ENCODE measurements at regions not wholly inside any gene's neighbourhood (a gene's known extent, or its start where the extent isn't known, plus 50 kb on each side); places are given as distances from the start of the nearest gene placed in this dataset.

DNA sequence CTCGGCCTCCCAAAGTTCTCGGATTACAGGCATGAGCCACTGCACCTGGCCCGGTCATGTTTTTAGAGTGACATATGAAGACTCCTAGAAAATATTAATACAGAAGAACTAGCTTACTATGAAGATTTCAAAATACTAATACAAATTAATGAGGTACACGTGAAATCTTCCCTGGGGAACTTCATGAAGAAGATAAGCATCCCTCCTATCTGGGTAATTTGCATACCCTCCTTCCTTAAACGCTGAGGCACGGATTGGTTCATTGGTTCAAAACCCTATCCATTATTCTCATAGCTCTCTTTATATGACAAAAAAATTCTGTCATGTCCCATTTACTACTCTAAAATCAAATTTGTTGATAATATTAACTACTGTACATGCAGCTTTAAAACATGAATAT lies 224.8 kb upstream of the KLF14 start:
- H3K4me3 ChIP-seq (ENCODE audit: low read depth, low read length): no peak overlapping the region
- ChIA-PET CTCF (interaction anchor here (0.6 to 1.6 kb wide), 5 partner anchors 23 to 1340 kb away, joined by 3 to 8 read pairs (median 4); no protein-coding TSS in a partner anchor), POLR2A (no interaction called here)
- TF ChIP-seq, protein P1, sequence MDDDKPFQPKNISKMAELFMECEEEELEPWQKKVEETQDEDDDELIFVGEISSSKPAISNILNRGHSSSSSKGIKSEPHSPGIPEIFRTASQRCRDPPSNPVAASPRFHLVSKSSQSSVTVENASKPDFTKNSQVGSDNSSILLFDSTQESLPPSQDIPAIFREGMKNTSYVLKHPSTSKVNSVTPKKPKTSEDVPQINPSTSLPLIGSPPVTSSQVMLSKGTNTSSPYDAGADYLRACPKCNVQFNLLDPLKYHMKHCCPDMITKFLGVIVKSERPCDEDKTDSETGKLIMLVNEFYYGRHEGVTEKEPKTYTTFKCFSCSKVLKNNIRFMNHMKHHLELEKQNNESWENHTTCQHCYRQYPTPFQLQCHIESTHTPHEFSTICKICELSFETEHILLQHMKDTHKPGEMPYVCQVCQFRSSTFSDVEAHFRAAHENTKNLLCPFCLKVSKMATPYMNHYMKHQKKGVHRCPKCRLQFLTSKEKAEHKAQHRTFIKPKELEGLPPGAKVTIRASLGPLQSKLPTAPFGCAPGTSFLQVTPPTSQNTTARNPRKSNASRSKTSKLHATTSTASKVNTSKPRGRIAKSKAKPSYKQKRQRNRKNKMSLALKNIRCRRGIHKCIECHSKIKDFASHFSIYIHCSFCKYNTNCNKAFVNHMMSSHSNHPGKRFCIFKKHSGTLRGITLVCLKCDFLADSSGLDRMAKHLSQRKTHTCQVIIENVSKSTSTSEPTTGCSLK (tag by site-specific recombination; IDR thresholded peaks at IDR 0.05): no peak
- TF ChIP-seq, protein P2, sequence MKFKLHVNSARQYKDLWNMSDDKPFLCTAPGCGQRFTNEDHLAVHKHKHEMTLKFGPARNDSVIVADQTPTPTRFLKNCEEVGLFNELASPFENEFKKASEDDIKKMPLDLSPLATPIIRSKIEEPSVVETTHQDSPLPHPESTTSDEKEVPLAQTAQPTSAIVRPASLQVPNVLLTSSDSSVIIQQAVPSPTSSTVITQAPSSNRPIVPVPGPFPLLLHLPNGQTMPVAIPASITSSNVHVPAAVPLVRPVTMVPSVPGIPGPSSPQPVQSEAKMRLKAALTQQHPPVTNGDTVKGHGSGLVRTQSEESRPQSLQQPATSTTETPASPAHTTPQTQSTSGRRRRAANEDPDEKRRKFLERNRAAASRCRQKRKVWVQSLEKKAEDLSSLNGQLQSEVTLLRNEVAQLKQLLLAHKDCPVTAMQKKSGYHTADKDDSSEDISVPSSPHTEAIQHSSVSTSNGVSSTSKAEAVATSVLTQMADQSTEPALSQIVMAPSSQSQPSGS (tag by site-specific recombination; IDR thresholded peaks at IDR 0.05; ENCODE audit: low read depth): no peak
- TF ChIP-seq ZNF350 (tag by site-specific recombination; IDR thresholded peaks at IDR 0.05): no peak
- TF ChIP-seq, protein P3, sequence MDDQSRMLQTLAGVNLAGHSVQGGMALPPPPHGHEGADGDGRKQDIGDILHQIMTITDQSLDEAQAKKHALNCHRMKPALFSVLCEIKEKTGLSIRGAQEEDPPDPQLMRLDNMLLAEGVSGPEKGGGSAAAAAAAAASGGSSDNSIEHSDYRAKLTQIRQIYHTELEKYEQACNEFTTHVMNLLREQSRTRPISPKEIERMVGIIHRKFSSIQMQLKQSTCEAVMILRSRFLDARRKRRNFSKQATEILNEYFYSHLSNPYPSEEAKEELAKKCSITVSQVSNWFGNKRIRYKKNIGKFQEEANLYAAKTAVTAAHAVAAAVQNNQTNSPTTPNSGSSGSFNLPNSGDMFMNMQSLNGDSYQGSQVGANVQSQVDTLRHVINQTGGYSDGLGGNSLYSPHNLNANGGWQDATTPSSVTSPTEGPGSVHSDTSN (CRISPR knock-in tag; IDR thresholded peaks at IDR 0.05): no peak
- H3K27ac ChIP-seq (ENCODE audit: extremely low read depth, low read depth, low read length): no peak overlapping the region
- no peaks in the 10 kb centered on the region for H3K9me3 ChIP-seq (ENCODE audit: control insufficient read depth, insufficient read depth, low read depth, low read length)
- no peaks in the 10 kb centered on the region for H3K36me3 ChIP-seq (ENCODE audit: control insufficient read depth in 2 of 2, insufficient read depth in 1 of 2, low read length in 2 of 2)
- no peaks in the 10 kb centered on the region for H3K4me1 ChIP-seq (ENCODE audit: control insufficient read depth, insufficient read depth, low read length)

DNA sequence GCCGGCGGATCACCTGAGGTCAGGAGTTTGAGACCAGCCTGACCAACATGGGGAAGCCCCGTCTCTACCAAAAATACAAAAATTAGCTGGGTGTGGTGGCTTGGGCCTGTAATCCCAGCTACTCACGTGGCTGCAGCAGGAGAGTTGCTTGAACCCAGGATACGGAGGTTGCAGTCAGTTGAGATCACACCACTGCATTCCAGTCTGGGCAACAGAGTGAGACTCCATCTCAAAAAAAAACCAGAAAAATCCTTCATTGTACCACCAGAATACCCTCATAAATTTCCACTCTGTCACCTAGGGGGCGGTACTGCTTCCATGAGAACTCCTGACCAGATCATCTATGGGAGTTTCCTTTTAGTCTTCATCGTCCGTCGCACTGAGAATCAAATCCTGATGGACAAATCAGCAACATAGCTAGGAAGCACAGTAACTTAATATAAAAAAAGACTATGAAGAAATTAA lies 225.8 kb upstream of the KLF14 start:
- CTCF ChIA-PET: interaction anchor here (0.6 to 3.0 kb wide), 11 partner anchors 11 to 1250 kb away, joined by 3 to 18 read pairs (median 4); no protein-coding TSS in a partner anchor
- H3K4me3 ChIP-seq (ENCODE audit: low read depth, low read length): no peak overlapping the region
- no peaks in the 10 kb centered on the region for H3K4me1 ChIP-seq (ENCODE audit: control insufficient read depth, insufficient read depth, low read length)
- no peaks in the 10 kb centered on the region for H3K36me3 ChIP-seq (ENCODE audit: control insufficient read depth in 2 of 2, insufficient read depth in 1 of 2, low read length in 2 of 2)
- POLR2A ChIA-PET: interaction anchor here (0.6 kb wide), 1 partner anchor 1531 kb away, joined by 6 read pairs; no protein-coding TSS in a partner anchor
- no peak overlapping the region for H3K27ac ChIP-seq (ENCODE audit: extremely low read depth, low read depth, low read length)
- H3K9me3 ChIP-seq (ENCODE audit: control insufficient read depth, insufficient read depth, low read depth, low read length): no peaks in the 10 kb centered on the region
- TF ChIP-seq, protein P4, sequence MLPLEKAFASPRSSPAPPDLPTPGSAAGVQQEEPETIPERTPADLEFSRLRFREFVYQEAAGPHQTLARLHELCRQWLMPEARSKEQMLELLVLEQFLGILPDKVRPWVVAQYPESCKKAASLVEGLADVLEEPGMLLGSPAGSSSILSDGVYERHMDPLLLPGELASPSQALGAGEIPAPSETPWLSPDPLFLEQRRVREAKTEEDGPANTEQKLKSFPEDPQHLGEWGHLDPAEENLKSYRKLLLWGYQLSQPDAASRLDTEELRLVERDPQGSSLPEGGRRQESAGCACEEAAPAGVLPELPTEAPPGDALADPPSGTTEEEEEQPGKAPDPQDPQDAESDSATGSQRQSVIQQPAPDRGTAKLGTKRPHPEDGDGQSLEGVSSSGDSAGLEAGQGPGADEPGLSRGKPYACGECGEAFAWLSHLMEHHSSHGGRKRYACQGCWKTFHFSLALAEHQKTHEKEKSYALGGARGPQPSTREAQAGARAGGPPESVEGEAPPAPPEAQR (tag by site-specific recombination; IDR thresholded peaks at IDR 0.05): no peak
- TF ChIP-seq, protein P5, sequence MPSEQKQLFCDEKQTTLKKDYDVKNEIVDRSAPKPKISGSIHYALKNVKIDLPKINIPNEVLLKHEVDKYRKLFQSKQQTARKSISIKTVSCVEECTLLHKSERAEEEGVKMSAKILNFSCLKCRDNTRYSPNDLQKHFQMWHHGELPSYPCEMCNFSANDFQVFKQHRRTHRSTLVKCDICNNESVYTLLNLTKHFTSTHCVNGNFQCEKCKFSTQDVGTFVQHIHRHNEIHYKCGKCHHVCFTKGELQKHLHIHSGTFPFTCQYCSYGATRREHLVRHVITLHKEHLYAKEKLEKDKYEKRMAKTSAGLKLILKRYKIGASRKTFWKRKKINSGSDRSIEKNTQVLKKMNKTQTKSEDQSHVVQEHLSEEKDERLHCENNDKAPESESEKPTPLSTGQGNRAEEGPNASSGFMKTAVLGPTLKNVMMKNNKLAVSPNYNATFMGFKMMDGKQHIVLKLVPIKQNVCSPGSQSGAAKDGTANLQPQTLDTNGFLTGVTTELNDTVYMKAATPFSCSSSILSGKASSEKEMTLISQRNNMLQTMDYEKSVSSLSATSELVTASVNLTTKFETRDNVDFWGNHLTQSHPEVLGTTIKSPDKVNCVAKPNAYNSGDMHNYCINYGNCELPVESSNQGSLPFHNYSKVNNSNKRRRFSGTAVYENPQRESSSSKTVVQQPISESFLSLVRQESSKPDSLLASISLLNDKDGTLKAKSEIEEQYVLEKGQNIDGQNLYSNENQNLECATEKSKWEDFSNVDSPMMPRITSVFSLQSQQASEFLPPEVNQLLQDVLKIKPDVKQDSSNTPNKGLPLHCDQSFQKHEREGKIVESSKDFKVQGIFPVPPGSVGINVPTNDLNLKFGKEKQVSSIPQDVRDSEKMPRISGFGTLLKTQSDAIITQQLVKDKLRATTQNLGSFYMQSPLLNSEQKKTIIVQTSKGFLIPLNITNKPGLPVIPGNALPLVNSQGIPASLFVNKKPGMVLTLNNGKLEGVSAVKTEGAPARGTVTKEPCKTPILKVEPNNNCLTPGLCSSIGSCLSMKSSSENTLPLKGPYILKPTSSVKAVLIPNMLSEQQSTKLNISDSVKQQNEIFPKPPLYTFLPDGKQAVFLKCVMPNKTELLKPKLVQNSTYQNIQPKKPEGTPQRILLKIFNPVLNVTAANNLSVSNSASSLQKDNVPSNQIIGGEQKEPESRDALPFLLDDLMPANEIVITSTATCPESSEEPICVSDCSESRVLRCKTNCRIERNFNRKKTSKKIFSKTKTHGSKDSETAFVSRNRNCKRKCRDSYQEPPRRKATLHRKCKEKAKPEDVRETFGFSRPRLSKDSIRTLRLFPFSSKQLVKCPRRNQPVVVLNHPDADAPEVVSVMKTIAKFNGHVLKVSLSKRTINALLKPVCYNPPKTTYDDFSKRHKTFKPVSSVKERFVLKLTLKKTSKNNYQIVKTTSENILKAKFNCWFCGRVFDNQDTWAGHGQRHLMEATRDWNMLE (tag by site-specific recombination; conservative IDR thresholded peaks at IDR 0.05; ENCODE audit: low read depth): no peak
- no peak for TF ChIP-seq KLF8 (tag by site-specific recombination; IDR thresholded peaks at IDR 0.05)
- TF ChIP-seq ZNF664 (tag by site-specific recombination; IDR thresholded peaks at IDR 0.05): no peak
- no peak for TF ChIP-seq ZNF549 (tag by site-specific recombination; IDR thresholded peaks at IDR 0.05)
- TF ChIP-seq, protein P6, sequence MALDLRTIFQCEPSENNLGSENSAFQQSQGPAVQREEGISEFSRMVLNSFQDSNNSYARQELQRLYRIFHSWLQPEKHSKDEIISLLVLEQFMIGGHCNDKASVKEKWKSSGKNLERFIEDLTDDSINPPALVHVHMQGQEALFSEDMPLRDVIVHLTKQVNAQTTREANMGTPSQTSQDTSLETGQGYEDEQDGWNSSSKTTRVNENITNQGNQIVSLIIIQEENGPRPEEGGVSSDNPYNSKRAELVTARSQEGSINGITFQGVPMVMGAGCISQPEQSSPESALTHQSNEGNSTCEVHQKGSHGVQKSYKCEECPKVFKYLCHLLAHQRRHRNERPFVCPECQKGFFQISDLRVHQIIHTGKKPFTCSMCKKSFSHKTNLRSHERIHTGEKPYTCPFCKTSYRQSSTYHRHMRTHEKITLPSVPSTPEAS (tag by site-specific recombination; IDR thresholded peaks at IDR 0.05): no peak
- TF ChIP-seq ZNF23 (tag by site-specific recombination; IDR thresholded peaks at IDR 0.05; ENCODE audit: borderline replicate concordance): no peak
- TF ChIP-seq ZNF76 (tag by site-specific recombination; IDR thresholded peaks at IDR 0.05; ENCODE audit: borderline replicate concordance, low read depth): no peak
- TF ChIP-seq, protein P7, sequence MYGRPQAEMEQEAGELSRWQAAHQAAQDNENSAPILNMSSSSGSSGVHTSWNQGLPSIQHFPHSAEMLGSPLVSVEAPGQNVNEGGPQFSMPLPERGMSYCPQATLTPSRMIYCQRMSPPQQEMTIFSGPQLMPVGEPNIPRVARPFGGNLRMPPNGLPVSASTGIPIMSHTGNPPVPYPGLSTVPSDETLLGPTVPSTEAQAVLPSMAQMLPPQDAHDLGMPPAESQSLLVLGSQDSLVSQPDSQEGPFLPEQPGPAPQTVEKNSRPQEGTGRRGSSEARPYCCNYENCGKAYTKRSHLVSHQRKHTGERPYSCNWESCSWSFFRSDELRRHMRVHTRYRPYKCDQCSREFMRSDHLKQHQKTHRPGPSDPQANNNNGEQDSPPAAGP (tag by site-specific recombination; IDR thresholded peaks at IDR 0.05): no peak
- TF ChIP-seq, protein P8, sequence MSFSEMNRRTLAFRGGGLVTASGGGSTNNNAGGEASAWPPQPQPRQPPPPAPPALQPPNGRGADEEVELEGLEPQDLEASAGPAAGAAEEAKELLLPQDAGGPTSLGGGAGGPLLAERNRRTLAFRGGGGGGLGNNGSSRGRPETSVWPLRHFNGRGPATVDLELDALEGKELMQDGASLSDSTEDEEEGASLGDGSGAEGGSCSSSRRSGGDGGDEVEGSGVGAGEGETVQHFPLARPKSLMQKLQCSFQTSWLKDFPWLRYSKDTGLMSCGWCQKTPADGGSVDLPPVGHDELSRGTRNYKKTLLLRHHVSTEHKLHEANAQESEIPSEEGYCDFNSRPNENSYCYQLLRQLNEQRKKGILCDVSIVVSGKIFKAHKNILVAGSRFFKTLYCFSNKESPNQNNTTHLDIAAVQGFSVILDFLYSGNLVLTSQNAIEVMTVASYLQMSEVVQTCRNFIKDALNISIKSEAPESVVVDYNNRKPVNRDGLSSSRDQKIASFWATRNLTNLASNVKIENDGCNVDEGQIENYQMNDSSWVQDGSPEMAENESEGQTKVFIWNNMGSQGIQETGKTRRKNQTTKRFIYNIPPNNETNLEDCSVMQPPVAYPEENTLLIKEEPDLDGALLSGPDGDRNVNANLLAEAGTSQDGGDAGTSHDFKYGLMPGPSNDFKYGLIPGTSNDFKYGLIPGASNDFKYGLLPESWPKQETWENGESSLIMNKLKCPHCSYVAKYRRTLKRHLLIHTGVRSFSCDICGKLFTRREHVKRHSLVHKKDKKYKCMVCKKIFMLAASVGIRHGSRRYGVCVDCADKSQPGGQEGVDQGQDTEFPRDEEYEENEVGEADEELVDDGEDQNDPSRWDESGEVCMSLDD (tag by site-specific recombination; IDR thresholded peaks at IDR 0.05): no peak
- no peak for TF ChIP-seq FEZF1 (tag by site-specific recombination; IDR thresholded peaks at IDR 0.05)
- TF ChIP-seq ZNF530 (tag by site-specific recombination; IDR thresholded peaks at IDR 0.05; ENCODE audit: low read depth): no peak

All from HEK293 (cell line).